PFSK-1 (cell line): ENCODE measurements at regions not wholly inside any gene's neighbourhood (a gene's known extent, or its start where the extent isn't known, plus 50 kb on each side); places are given as distances from the start of the nearest gene placed in this dataset.

Experiments
- FOXP2 ChIP-seq: optimal IDR thresholded peaks from 2 replicates; pipeline ENCODE3; 2011; ENCODE audit warnings: borderline replicate concordance, control low read depth, inconsistent platforms; ENCODE audit not compliant: insufficient read depth; ENCODE audit errors: extremely low read length, extremely low read depth
- POLR2AphosphoS5 ChIP-seq: IDR thresholded peaks from 2 replicates; pipeline ENCODE4 v1.6.1; 2012; ENCODE audit warnings: low read depth, mild to moderate bottlenecking, control low read depth, low read length, moderate library complexity
- SIN3A ChIP-seq: IDR thresholded peaks from 2 replicates; pipeline ENCODE4 v1.6.1; 2012; ENCODE audit warnings: mild to moderate bottlenecking, low read length, moderate library complexity, borderline replicate concordance; ENCODE audit not compliant: insufficient read depth
- TAF1 ChIP-seq: IDR thresholded peaks from 2 replicates; pipeline ENCODE4 v1.6.1; 2012; ENCODE audit warnings: low read length, control low read depth, borderline replicate concordance; ENCODE audit not compliant: insufficient read depth
- TF ChIP-seq, protein P1 (sequence below), 2 experiments: IDR thresholded peaks; 2 replicates each; pipeline versions ENCODE4 v1.6.1 to v1.8.0; 2011 to 2012; ENCODE audit warnings: low read depth in 2 of 2, low read length in 2 of 2, control low read depth in 1 of 2, inconsistent platforms in 1 of 2, mild to moderate bottlenecking in 1 of 2, moderate library complexity in 1 of 2; ENCODE audit not compliant: insufficient read depth in 1 of 2

DNA sequence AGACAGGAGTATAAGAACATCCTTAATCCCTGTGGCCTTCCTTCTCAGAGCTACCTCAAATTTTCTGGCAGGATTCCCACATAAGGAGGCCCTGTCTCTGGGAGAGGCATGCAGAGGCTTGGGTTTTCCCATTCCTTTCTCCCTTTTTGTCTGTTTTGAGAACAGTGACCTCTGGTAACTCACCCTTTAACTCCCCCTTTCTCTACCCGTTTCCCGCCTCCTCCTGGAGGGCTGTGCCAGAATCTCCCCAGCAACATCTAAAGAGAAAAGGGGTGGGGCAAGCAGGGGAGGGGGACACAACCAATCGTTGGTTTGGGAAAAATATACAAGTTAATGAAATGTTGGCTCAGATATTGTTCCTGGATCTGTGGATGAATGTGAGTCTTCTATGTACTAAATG, 303.7 kb upstream of the IRS4 start:
- TF ChIP-seq POLR2AphosphoS5 (no peak), SIN3A (no peak), TAF1 (no peak), FOXP2 (no peak)
- TF ChIP-seq, protein P1, sequence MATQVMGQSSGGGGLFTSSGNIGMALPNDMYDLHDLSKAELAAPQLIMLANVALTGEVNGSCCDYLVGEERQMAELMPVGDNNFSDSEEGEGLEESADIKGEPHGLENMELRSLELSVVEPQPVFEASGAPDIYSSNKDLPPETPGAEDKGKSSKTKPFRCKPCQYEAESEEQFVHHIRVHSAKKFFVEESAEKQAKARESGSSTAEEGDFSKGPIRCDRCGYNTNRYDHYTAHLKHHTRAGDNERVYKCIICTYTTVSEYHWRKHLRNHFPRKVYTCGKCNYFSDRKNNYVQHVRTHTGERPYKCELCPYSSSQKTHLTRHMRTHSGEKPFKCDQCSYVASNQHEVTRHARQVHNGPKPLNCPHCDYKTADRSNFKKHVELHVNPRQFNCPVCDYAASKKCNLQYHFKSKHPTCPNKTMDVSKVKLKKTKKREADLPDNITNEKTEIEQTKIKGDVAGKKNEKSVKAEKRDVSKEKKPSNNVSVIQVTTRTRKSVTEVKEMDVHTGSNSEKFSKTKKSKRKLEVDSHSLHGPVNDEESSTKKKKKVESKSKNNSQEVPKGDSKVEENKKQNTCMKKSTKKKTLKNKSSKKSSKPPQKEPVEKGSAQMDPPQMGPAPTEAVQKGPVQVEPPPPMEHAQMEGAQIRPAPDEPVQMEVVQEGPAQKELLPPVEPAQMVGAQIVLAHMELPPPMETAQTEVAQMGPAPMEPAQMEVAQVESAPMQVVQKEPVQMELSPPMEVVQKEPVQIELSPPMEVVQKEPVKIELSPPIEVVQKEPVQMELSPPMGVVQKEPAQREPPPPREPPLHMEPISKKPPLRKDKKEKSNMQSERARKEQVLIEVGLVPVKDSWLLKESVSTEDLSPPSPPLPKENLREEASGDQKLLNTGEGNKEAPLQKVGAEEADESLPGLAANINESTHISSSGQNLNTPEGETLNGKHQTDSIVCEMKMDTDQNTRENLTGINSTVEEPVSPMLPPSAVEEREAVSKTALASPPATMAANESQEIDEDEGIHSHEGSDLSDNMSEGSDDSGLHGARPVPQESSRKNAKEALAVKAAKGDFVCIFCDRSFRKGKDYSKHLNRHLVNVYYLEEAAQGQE (IDR thresholded peaks at IDR 0.05; ENCODE audit: insufficient read depth in 1 of 2, low read depth in 2 of 2, low read length in 2 of 2): no peak

DNA sequence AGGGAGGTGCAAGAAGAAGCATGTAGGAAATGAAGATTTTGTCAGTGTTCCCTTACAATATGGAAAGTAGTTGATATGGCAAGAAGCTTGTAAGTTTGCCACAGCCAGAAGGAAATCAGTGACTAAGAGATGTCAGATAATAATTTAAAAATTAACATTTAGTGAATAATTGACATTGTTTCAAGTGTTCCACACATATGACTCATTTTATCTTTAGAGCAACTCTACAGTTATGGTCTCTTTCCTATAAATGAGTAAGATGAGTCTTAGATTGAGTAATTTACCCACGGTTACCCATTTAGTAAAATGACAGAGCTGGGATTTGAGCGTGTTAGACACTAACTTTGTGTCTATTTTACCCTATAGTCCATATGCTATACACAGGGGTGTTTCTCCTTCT, 300.3 kb upstream of the IRS4 start:
- TF ChIP-seq, protein P1 (IDR thresholded peaks at IDR 0.05; ENCODE audit: insufficient read depth in 1 of 2, low read depth in 2 of 2, low read length in 2 of 2): no peak
- no peak for TF ChIP-seq TAF1
- no peak for TF ChIP-seq SIN3A
- TF ChIP-seq FOXP2: no peak
- TF ChIP-seq POLR2AphosphoS5: no peak

DNA sequence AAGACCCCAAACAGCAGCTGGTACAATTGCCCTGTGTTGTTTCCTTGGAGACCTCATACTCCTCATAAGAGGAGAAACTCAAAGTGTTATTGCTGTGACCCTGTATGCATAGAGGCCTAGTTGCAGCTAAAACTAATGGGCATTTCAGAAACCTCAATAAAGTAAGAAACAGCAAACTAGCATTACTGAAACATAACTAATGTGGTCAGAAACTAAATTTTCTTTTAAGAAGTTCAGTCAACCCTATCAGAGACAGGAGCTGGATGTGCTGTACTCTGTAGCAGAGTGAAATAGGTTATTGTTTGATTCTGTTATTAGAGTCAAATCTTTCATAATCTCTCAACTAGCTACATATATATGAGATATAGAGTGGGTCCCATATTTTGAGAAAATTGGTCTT, 257.5 kb upstream of the IRS4 start:
- no peak for TF ChIP-seq TAF1
- no peak for TF ChIP-seq POLR2AphosphoS5

GRCh38 chrX:108947205-108947604, 210.8 kb upstream of the IRS4 start:
- TF ChIP-seq POLR2AphosphoS5: no peak
- TF ChIP-seq SIN3A: no peak
- TF ChIP-seq FOXP2: no peak
- TF ChIP-seq, protein P1 (IDR thresholded peaks at IDR 0.05; ENCODE audit: insufficient read depth in 1 of 2, low read depth in 2 of 2, low read length in 2 of 2): no peak
- no peak for TF ChIP-seq TAF1

DNA sequence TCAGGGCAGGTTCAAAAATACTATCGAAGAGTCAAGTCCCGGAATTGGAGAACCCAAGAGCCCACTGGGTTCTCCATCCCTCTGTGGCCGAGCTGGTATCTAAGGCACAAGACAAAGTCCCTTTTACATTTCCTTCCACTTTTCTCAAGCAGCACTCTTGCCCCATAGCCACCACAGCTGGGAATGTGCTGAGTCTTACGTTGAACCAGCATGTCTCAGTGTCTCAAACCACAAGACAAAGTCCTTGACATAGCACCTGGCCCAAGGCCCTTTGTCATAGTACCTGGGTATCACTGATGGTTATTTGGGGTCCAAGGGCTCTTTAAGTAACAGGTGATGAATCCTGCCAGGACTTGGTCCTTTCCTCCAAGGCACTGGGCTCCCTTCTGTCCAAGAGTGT, 210.2 kb upstream of the IRS4 start:
- TF ChIP-seq FOXP2: no peak
- no peak for TF ChIP-seq SIN3A
- TF ChIP-seq TAF1: no peak
- no peak for TF ChIP-seq POLR2AphosphoS5
- TF ChIP-seq, protein P1 (IDR thresholded peaks at IDR 0.05; ENCODE audit: insufficient read depth in 1 of 2, low read depth in 2 of 2, low read length in 2 of 2): no peak
